Glomerular visceral epithelial cell (primary cell): ENCODE measurements at regions not wholly inside any gene's neighbourhood (a gene's known extent, or its start where the extent isn't known, plus 50 kb on each side); places are given as distances from the start of the nearest gene placed in this dataset.
"Not testable (repeated sequence)": the region's sequence is repeated elsewhere in the genome, so short reads cannot be mapped to it uniquely, and the experiment has no call there.

Experiments
- DNase-seq: peaks from one replicate; pipeline ENCODE4 v3.0.0-alpha.2; 2016; ENCODE audit errors: extremely low spot score

DNA sequence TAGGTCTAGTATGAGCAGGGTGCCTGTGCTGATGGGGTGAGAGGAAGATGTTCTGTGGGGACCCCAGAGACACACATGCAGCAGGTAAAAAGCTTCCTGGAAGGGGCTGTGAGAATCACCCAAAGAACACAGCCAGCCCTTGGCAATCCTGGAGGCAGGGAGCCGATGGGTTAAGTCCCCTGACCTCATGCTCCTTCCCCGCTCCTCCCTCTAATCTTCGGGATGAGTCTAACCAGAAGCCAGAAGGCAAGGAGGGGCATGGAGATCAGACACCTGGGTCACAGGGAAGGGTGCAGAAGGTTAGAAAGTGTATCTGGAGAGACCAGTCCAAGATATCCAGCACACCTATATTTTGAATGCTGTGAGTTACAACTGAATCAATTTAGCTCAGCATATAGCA lies 274.1 kb upstream of the PAPPA start:
- no peak for DNase-seq

GRCh38 chr9:115880221-115880885 lies 273.2 kb upstream of the PAPPA start:
- DNase-seq = no peak

DNA sequence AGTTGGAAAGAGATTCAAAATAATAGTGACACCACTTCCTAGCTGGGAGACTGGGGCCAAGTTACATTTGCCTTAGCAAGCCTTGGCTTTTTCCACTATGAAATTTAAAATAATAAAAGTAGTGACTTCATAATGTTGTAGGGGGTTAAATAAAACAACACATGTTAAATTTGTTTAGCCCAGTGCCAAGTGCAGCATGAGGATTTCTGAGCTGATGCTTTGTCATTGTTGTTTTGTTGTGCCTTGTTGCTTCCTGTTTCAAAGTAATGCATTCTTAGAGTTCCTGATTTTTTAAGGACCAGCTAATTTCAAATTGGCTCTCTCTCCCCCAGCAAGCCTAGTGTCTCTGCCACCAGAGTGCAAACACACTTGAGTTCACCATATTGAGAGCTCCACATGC lies 270.7 kb upstream of the PAPPA start:
- no peak for DNase-seq

DNA sequence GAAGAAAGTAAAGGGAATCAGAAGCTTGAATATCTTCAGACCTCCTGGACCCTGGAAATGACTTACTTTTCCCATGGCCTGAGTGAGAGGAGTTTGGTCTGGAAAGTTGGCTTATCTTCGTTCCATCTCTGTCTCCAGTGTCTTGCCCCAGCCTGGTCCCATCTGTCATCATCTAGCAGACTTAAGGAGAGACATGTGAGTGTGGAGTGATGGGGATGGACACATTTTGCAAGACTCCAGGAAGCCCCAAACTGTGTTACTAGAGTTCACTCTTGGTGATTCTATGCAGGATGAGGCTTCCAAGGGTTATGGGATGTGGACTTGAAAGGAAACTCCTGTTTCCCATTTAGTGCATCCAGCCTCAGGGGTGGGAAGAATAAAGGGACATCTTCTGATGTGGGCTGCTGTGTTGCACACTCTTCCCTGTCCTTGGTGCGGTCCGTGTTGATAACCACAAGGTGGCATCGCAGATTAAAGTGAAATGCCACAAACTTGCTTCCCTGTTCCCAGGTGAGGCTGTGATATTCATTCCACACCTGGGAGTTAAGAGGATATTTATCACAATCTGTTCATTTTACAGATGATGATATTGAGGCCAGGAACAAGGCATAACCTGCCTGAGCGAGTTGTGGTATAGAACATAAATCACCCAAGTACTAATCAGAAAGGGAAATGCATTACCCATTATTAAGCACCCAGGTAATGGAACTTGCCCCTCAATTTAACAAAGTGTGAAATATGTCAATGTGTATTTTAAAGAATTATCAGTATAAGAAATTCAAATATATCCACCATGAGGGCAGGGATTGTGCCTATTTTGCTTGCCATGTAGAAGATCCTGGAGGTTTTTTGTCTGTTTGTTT lies 269.9 kb upstream of the PAPPA start:
- peak; percentile 49 for DNase-seq

DNA sequence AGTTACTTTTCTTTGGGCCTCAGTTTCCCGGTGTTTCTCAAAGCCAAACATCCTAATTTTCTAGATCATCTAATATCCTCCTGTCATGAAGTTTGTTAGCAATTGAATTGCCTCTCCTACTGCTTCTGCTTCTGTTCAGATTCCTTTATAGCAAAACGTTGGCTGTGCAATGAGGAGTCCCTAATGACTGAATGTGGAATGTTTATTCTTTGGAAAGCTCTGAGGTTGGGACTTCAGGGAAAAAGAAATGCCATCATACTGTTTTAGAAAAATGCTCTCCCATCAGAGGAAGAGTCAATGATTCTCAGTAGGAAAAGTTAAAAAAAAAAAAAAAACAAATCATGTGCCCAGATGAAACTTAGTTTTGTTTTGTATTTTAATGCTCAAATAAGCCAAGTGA lies 268.7 kb upstream of the PAPPA start:
- no peak for DNase-seq

GRCh38 chr9:115888131-115888530 lies 265.5 kb upstream of the PAPPA start:
- peak; percentile 4 for DNase-seq

DNA sequence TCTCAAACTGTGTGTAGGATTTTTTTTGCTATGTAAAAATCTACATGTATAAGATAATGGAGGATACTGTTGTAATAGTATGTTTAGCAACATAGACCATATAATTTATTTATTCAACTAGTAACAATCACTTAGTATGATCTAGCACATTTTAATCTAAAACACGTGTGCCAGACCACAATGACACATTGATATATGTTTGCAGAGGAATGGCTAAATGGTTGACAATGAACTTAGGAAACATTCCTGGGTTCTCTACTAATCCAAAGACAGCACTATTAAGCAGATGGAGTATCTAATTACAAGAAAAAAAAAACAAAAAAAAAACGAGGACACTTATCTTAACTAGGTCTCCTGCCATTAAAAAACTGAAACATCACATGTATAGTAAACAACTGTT lies 261.7 kb upstream of the PAPPA start:
- no peak for DNase-seq

- DNase-seq = not testable (repeated sequence)
These were observed 255.1 kb upstream of the PAPPA start for GRCh38 chr9:115898478-115898877.

DNA sequence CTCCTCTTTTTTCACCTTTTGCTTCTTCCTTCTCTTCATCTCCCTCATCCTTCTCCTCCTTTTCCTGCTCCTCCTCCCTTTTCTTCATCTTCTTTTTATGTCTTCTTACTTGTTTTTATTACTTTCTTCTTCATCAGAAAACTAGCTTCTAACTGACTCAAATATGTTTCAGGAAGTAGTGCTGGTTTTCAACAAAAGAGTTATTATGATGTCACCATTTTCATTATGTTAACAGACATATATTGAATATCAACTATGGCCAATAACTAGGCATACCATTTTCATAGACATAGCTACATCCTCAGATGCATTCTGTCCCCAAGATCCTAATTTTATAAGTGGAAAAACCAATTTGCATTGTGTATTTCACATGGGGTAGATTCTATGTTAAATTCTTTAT lies 252.9 kb upstream of the PAPPA start:
- DNase-seq = no peak

DNA sequence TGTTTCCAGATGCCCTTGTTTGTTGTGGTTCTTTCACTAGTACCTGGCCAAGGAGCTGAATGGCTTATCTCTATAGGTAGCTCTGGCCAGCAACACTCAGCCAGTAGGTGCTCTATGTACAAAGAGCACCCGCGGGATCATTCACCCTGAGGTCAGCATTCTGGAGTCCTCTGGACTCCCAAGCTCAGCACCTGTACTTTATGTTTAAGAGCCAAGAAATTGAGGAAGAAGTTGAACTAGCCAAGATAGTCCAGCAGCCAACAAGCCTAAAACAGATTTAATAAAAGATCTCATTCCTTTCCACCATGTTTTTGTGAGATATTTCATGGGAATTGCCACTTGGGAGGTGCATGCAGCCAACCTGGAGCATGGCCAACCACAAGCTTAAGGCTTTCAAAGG lies 242.6 kb upstream of the PAPPA start:
- DNase-seq = no peak

DNA sequence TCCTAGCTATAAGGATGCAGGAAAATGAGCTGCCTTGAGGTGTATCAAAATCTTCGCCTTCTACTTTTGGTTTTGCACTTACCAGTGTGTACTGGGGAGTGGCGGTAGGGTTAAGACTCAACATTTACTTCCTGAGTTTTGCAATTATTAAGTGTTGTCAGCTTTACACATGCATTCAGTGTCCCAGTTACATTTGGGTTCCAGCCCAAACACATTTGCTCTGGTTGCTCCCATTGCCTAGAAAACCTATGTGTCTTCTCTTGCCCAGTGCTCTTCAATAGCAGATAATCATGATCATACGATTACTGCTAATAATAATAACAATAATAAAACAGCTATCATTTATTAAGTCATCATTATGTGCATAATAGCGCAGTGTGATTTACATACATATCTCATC lies 241.5 kb upstream of the PAPPA start:
- no peak for DNase-seq

GRCh38 chr9:115913696-115914095 lies 239.9 kb upstream of the PAPPA start:
- DNase-seq = no peak

DNA sequence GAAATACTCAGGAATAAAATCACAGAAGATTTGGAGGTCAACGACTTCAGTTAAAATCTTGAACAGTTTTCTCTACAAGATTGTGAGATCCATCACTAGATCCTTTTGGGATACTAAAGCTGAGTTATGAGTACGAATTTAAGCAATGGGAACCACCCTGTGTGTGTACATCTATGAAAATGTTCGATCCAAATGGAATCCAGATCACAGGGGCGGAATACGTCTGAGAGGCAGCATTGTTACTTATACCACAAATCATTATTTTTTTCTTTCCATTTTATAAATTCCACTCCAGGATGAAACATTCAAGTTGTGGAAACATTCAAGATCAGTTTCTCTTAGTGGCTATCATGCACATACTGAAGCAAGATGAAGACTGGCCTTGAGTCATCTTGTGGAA lies 239.3 kb upstream of the PAPPA start:
- no peak for DNase-seq

- no peak for DNase-seq
These were observed 232.3 kb upstream of the PAPPA start for GRCh38 chr9:115921301-115921700.

DNA sequence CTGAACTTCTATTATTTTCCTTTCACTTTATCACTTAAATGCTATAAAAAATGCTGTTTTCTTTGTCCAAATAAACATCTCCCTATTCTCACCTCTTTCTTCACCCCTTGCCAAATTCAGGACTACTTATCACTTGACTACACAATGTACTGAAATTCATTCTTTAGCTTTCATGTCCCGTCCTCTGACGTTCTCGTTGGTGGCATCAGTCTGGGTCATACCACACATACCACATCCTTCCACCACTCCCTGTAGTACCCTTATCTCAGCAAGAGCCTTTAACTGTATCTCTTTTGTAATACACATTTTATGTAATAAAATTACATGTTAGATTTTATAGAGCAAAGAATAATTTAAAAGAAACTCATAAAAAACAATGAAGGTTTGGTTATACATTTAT lies 231.1 kb upstream of the PAPPA start:
- DNase-seq = no peak

DNA sequence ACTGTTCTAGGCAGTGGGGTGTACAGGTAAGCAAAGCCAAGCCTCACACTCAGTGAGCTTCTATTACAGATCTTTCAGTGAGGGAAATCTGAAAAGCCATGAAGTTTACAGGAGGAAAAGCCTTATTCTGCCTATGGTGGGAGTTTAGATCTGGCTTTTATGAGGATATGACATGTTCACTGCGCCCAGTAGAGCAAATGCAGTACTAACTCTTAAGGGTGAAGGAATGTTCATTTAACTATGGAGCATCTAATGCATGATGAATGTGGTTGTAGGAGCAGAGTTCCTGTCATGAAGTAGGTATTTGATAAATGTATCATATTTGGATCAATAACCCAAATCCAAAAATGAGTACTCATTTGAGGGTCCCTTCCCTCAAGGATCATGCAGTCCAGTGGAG lies 230.2 kb upstream of the PAPPA start:
- no peak for DNase-seq

GRCh38 chr9:115923903-115924668 lies 229.5 kb upstream of the PAPPA start:
- DNase-seq = no peak

DNA sequence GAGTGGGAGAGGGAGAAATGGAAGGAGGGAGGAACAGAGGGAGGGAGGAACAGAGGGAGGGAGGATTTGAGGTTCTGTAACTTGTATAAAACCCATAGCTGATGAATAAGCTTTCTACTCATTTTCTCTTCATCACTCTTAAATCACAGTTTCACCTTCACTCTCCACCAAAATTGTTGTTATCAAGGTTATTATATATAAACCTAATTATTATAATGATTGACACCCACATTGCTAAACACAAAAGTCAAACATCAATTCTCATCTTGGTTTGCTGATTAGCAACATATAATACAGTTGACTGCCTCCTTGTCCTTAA lies 229.0 kb upstream of the PAPPA start:
- no peak for DNase-seq

- no peak for DNase-seq
These were observed 228.2 kb upstream of the PAPPA start for GRCh38 chr9:115925424-115925823.

- no peak for DNase-seq
These were observed 223.1 kb upstream of the PAPPA start for GRCh38 chr9:115930472-115930871.

DNA sequence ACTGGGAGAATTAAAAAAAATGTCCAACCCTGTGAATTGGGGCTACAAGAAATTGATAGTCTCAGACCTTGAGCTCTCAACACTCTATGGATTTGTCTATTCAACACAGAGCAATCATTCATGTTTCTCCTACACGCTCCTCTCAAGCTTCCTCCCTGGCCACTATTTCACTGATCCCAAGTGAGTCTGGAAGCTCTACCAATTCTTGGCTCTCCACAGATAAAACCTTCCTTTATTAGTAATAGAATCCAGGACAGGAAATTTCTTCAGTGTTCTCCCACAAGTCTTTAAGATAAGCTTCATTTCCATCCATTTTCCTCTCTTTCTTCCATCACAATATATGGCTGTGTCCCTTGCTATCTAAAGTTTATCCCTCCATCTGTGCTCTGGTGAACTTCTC lies 215.1 kb upstream of the PAPPA start:
- no peak for DNase-seq

- DNase-seq = peak; percentile 74
These were observed 214.4 kb upstream of the PAPPA start for GRCh38 chr9:115939065-115939765.
